IMR-90 (cell line): ENCODE measurements at regions not wholly inside any gene's neighbourhood (a gene's known extent, or its start where the extent isn't known, plus 50 kb on each side); places are given as distances from the start of the nearest gene placed in this dataset.

Source experiments
- ATAC-seq: fragments of 200-7000 bp; cut with Tn5 transposase; 2 replicates; pipeline ENCODE4 v1.9.1; 2020; ENCODE audit warnings: low read depth, mild to moderate bottlenecking, moderate library complexity
- BruUV-seq: library from RNA; stranded (reverse); fragments of 400-500 nt; replicated peaks from 2 replicates; lab custom pipeline; 2021; lab: Mats Ljungman, UMichigan
- CTCF ChIA-PET: fragments of 300-600 bp; formaldehyde crosslinking; extraction: SDS; loops from one replicate; lab custom pipeline; 2021; ENCODE audit warnings: antibody characterized with exemption; lab: Yijun Ruan, JAX
- POLR2A ChIA-PET: fragments of 300-600 bp; sonication (Branson Sonifier 250); formaldehyde crosslinking; loops from one replicate; lab custom pipeline; 2022; ENCODE audit warnings: antibody characterized with exemption; ENCODE audit not compliant: unreplicated experiment; lab: Charles Lee
- DNase-seq: peaks from one replicate; pipeline ENCODE4 v3.0.0; 2013
- H2AFZ ChIP-seq: replicated peaks from 2 replicates; pipeline ENCODE3; 2013; ENCODE audit warnings: low read length, mild to moderate bottlenecking; ENCODE audit not compliant: poor library complexity
- H2AK5ac ChIP-seq: 2 replicates; pipeline ENCODE4 v1.6.1; 2013; ENCODE audit warnings: low read depth, low read length, inconsistent platforms
- H2AK9ac ChIP-seq: replicated peaks from 2 replicates; pipeline ENCODE3; 2013; ENCODE audit warnings: mild to moderate bottlenecking, low read depth, low read length, moderate library complexity; ENCODE audit not compliant: poor library complexity
- H2BK120ac ChIP-seq: 2 replicates; pipeline ENCODE4 v1.6.1; 2013; ENCODE audit warnings: low read depth, low read length, inconsistent platforms
- H2BK15ac ChIP-seq: 3 replicates; pipeline ENCODE4 v1.6.1; 2013; ENCODE audit warnings: low read depth, low read length, inconsistent platforms
- H2BK20ac ChIP-seq: 2 replicates; pipeline ENCODE4 v1.6.1; 2013; ENCODE audit warnings: low read depth, mild to moderate bottlenecking, inconsistent platforms, low read length, moderate library complexity
- H2BK5ac ChIP-seq: 2 replicates; pipeline ENCODE4 v1.6.1; 2013; ENCODE audit warnings: mild to moderate bottlenecking, low read depth, low read length, inconsistent platforms; ENCODE audit not compliant: poor library complexity, severe bottlenecking
- H3K14ac ChIP-seq: replicated peaks from 2 replicates; pipeline ENCODE4 v1.6.1; 2013; ENCODE audit warnings: low read depth, low read length, inconsistent platforms
- H3K18ac ChIP-seq: 2 replicates; pipeline ENCODE4 v1.6.1; 2013; ENCODE audit warnings: low read depth, low read length, control low read depth
- H3K23ac ChIP-seq: 2 replicates; pipeline ENCODE4 v1.6.1; 2013; ENCODE audit warnings: low read depth, low read length, inconsistent platforms
- H3K27ac ChIP-seq: 2 replicates; pipeline ENCODE4 v1.5.1; 2013; ENCODE audit warnings: mild to moderate bottlenecking, control low read depth, low read length; ENCODE audit not compliant: insufficient read depth
- H3K27me3 ChIP-seq: 2 replicates; pipeline ENCODE4 v1.6.1; 2013; ENCODE audit warnings: low read length; ENCODE audit not compliant: control insufficient read depth, insufficient read depth
- H3K36me3 ChIP-seq: 2 replicates; pipeline ENCODE4 v1.6.1; 2013; ENCODE audit warnings: low read length, mixed read lengths; ENCODE audit not compliant: control insufficient read depth, insufficient read depth
- H3K4ac ChIP-seq: 2 replicates; pipeline ENCODE4 v1.6.1; 2013; ENCODE audit warnings: low read depth, low read length, inconsistent platforms
- H3K4me1 ChIP-seq: 2 replicates; pipeline ENCODE4 v1.6.1; 2013; ENCODE audit warnings: low read length, mixed read lengths; ENCODE audit not compliant: control insufficient read depth, insufficient read depth
- H3K4me2 ChIP-seq: 2 replicates; pipeline ENCODE4 v1.6.1; 2013; ENCODE audit warnings: low read depth, mild to moderate bottlenecking, control low read depth, low read length, moderate library complexity
- H3K4me3 ChIP-seq: 2 replicates; pipeline ENCODE4 v1.5.1; 2013; ENCODE audit warnings: low read depth, mild to moderate bottlenecking, control low read depth, low read length, moderate library complexity; ENCODE audit not compliant: insufficient read depth
- H3K56ac ChIP-seq: 2 replicates; pipeline ENCODE4 v1.6.1; 2013; ENCODE audit warnings: low read length, inconsistent platforms; ENCODE audit not compliant: insufficient read depth; ENCODE audit errors: extremely low read depth
- H3K79me1 ChIP-seq, 2 experiments: 2 replicates each; pipeline ENCODE4 v1.6.1; 2013; ENCODE audit warnings: low read length in 2 of 2, inconsistent platforms in 1 of 2, low read depth in 1 of 2
- H3K9ac ChIP-seq: 2 replicates; pipeline ENCODE4 v1.6.1; 2013; ENCODE audit warnings: low read depth, low read length, control low read depth
- H3K9me1 ChIP-seq: 2 replicates; pipeline ENCODE4 v1.6.1; 2013; ENCODE audit warnings: low read length, inconsistent platforms; ENCODE audit not compliant: insufficient read depth
- H3K9me3 ChIP-seq: 2 replicates; pipeline ENCODE4 v1.6.1; 2013; ENCODE audit warnings: low read length; ENCODE audit not compliant: control insufficient read depth, insufficient read depth
- H4K20me1 ChIP-seq: 2 replicates; pipeline ENCODE4 v1.6.1; 2013; ENCODE audit warnings: low read length, inconsistent platforms; ENCODE audit not compliant: insufficient read depth
- H4K5ac ChIP-seq: 2 replicates; pipeline ENCODE4 v1.6.1; 2013; ENCODE audit warnings: mild to moderate bottlenecking, low read depth, low read length, control low read depth
- H4K8ac ChIP-seq, 2 experiments: 2 replicates each; pipeline ENCODE4 v1.6.1; 2013; ENCODE audit warnings: low read depth in 2 of 2, low read length in 2 of 2, control low read depth in 1 of 2, inconsistent platforms in 1 of 2
- H4K91ac ChIP-seq: 2 replicates; pipeline ENCODE4 v1.6.1; 2013; ENCODE audit warnings: low read depth, low read length, inconsistent platforms; ENCODE audit not compliant: insufficient read depth
- BHLHE40 ChIP-seq: fragments of 150-350 bp; IDR thresholded peaks from 2 replicates; pipeline ENCODE4 v1.6.1; 2016; ENCODE audit warnings: mild to moderate bottlenecking, low read depth, low read length
- CEBPB ChIP-seq: IDR thresholded peaks from 2 replicates; pipeline ENCODE4 v1.6.1; 2012; ENCODE audit warnings: low read depth, low read length, improper control_type of control experiment
- CHD1 ChIP-seq: IDR thresholded peaks from 2 replicates; pipeline ENCODE4 v1.6.1; 2012; ENCODE audit warnings: low read depth, low read length, improper control_type of control experiment
- ELK1 ChIP-seq: fragments of 150-350 bp; IDR thresholded peaks from 2 replicates; pipeline ENCODE4 v1.6.1; 2016; ENCODE audit warnings: low read depth, mild to moderate bottlenecking, low read length, moderate library complexity, borderline replicate concordance
- FOS ChIP-seq: fragments of 150-350 bp; IDR thresholded peaks from 2 replicates; pipeline ENCODE4 v1.6.1; 2016; ENCODE audit warnings: low read depth, low read length
- MAFK ChIP-seq: IDR thresholded peaks from 2 replicates; pipeline ENCODE4 v1.6.1; 2012; ENCODE audit warnings: low read depth, low read length, improper control_type of control experiment
- MAZ ChIP-seq: IDR thresholded peaks from 2 replicates; pipeline ENCODE4 v1.6.1; 2012; ENCODE audit warnings: low read depth, mild to moderate bottlenecking, low read length, improper control_type of control experiment, moderate library complexity, borderline replicate concordance
- MXI1 ChIP-seq: IDR thresholded peaks from 2 replicates; pipeline ENCODE4 v1.6.1; 2012; ENCODE audit warnings: low read depth, mild to moderate bottlenecking, low read length, moderate library complexity, borderline replicate concordance
- NFE2L2 ChIP-seq: fragments of 150-350 bp; IDR thresholded peaks from 2 replicates; pipeline ENCODE4 v1.6.1; 2016; ENCODE audit warnings: low read depth, mild to moderate bottlenecking, low read length
- POLR2A ChIP-seq: IDR thresholded peaks from 2 replicates; pipeline ENCODE4 v1.6.1; 2012; ENCODE audit warnings: mild to moderate bottlenecking, low read depth, low read length
- RAD21 ChIP-seq: IDR thresholded peaks from 2 replicates; pipeline ENCODE4 v1.6.1; 2012; ENCODE audit warnings: low read length, improper control_type of control experiment
- RCOR1 ChIP-seq: IDR thresholded peaks from 2 replicates; pipeline ENCODE4 v1.6.1; 2012; ENCODE audit warnings: mild to moderate bottlenecking, low read length, improper control_type of control experiment; ENCODE audit not compliant: insufficient replicate concordance
- RFX5 ChIP-seq: IDR thresholded peaks from 2 replicates; pipeline ENCODE4 v1.8.0; 2012; ENCODE audit warnings: low read depth, mild to moderate bottlenecking, low read length, moderate library complexity
- SMC3 ChIP-seq: fragments of 150-350 bp; IDR thresholded peaks from 2 replicates; pipeline ENCODE4 v1.6.1; 2016; ENCODE audit warnings: low read depth, mild to moderate bottlenecking, antibody characterized with exemption, low read length, moderate library complexity
- WGBS, 2 experiments: methylation state at CpG; one replicate each; pipeline versions ENCODE4 v1.1.5 to v1.1.7; 2013; ENCODE audit warnings: missing lambda C conversion rate in 2 of 2; ENCODE audit not compliant: insufficient read length in 1 of 2; ENCODE audit errors: extremely low coverage in 2 of 2; 5-methylcytosine and 5-hydroxymethylcytosine counted together
- dilution Hi-C: fragments of 300-500 bp; cut with HindIII; formaldehyde crosslinking; loops from one replicate; pipeline ENCODE4 v1.14.3; 2018; ENCODE audit warnings: low sequenced_read_pairs; ENCODE audit not compliant: unreplicated experiment
- in situ Hi-C: fragments of 300-500 bp; cut with MboI; formaldehyde crosslinking; loops from 3 replicates; pipeline ENCODE4 v1.14.3; 2019; ENCODE audit warnings: low sequenced_read_pairs, inconsistent platforms, mixed read lengths
- intact Hi-C: fragments of 100-400 bp; cut with micrococcal nuclease; formaldehyde crosslinking; loops from 2 replicates; pipeline ENCODE4 v1.10.0; 2022
- TF ChIP-seq, protein P1 (sequence below): conservative IDR thresholded peaks from 2 replicates; pipeline ENCODE4 v1.5.1; 2012; ENCODE audit warnings: mild to moderate bottlenecking, low read depth, low read length, improper control_type of control experiment
- TF ChIP-seq, protein P2 (sequence below): fragments of 150-350 bp; IDR thresholded peaks from 2 replicates; pipeline ENCODE4 v1.6.1; 2017; ENCODE audit warnings: mild to moderate bottlenecking, antibody characterized with exemption, low read length, low read depth

- Histone ChIP-seq H4K91ac (no peak overlapping the region), H2BK120ac (no peak overlapping the region), H3K4me3 (no peak overlapping the region), H3K9me1 (no peaks in the 10 kb centered on the region), H3K9me3 (peaks cover 12% of the 10 kb centered on the region; the same call in 1 of the 2 replicates), H2AK5ac (no peak overlapping the region), H3K4ac (no peak overlapping the region), H4K5ac (no peak overlapping the region), H3K27ac (no peak overlapping the region), H3K14ac (no peak overlapping the region), H2AFZ (no peak overlapping the region), H3K4me2 (no peak overlapping the region), H2BK15ac (no peak overlapping the region), H3K23ac (no peak overlapping the region), H2BK5ac (no peak overlapping the region), H3K56ac (no peak overlapping the region), H3K18ac (no peak overlapping the region), H3K79me1 (no peaks in the 10 kb centered on the region), H3K27me3 (no peaks in the 10 kb centered on the region), H3K36me3 (no peaks in the 10 kb centered on the region), H4K8ac (no peak overlapping the region), H2BK20ac (no peak overlapping the region), H3K4me1 (no peaks in the 10 kb centered on the region), H3K9ac (no peak overlapping the region), H2AK9ac (no peak overlapping the region), H4K20me1 (no peaks in the 10 kb centered on the region)
- ChIA-PET POLR2A (no interaction called here), CTCF (no interaction called here)
- no peak for ATAC-seq
- intact Hi-C loops: no loop called here
- DNase-seq: no peak
- no TSS peak for BruUV-seq
- in situ Hi-C loops: no loop called here
- WGBS, 2 experiments: no CpG with 5 or more reads among the region's 3 CpGs
- dilution Hi-C loops: no loop called here
- TF ChIP-seq FOS: no peak
- no peak for TF ChIP-seq BHLHE40
- no peak for TF ChIP-seq RFX5
- TF ChIP-seq RAD21: no peak
- TF ChIP-seq, protein P1, sequence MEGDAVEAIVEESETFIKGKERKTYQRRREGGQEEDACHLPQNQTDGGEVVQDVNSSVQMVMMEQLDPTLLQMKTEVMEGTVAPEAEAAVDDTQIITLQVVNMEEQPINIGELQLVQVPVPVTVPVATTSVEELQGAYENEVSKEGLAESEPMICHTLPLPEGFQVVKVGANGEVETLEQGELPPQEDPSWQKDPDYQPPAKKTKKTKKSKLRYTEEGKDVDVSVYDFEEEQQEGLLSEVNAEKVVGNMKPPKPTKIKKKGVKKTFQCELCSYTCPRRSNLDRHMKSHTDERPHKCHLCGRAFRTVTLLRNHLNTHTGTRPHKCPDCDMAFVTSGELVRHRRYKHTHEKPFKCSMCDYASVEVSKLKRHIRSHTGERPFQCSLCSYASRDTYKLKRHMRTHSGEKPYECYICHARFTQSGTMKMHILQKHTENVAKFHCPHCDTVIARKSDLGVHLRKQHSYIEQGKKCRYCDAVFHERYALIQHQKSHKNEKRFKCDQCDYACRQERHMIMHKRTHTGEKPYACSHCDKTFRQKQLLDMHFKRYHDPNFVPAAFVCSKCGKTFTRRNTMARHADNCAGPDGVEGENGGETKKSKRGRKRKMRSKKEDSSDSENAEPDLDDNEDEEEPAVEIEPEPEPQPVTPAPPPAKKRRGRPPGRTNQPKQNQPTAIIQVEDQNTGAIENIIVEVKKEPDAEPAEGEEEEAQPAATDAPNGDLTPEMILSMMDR: no peak
- TF ChIP-seq NFE2L2: no peak
- no peak for TF ChIP-seq ELK1
- no peak for TF ChIP-seq MAZ
- no peak for TF ChIP-seq SMC3
- TF ChIP-seq MXI1: no peak
- TF ChIP-seq, protein P2, sequence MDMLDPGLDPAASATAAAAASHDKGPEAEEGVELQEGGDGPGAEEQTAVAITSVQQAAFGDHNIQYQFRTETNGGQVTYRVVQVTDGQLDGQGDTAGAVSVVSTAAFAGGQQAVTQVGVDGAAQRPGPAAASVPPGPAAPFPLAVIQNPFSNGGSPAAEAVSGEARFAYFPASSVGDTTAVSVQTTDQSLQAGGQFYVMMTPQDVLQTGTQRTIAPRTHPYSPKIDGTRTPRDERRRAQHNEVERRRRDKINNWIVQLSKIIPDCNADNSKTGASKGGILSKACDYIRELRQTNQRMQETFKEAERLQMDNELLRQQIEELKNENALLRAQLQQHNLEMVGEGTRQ: no peak
- TF ChIP-seq MAFK: no peak
- no peak for TF ChIP-seq POLR2A
- TF ChIP-seq CEBPB: no peak
- TF ChIP-seq RCOR1: no peak
- no peak for TF ChIP-seq CHD1
Measured at GRCh38 chr3:6739288-6739687, 121.6 kb upstream of the GRM7 start.
